ENCODE measurements at regions not wholly inside any gene's neighbourhood (a gene's known extent, or its start where the extent isn't known, plus 50 kb on each side); places are given as distances from the start of the nearest gene placed in this dataset.

- TF ChIP-seq CTCF (IDR thresholded peaks at IDR 0.05) (no peak), CHD2 (IDR thresholded peaks at IDR 0.05; ENCODE audit: low read length, partially characterized antibody) (no peak), EP300 (IDR thresholded peaks at IDR 0.05; ENCODE audit: borderline replicate concordance in 1 of 2, low read depth in 1 of 2, low read length in 1 of 2) (no peak), MXI1 (IDR thresholded peaks at IDR 0.05; ENCODE audit: low read depth, low read length) (no peak), FOSL2 (IDR thresholded peaks at IDR 0.05; ENCODE audit: borderline replicate concordance, low read depth) (no peak), GATA2 (CRISPR knock-in tag; IDR thresholded peaks at IDR 0.05) (no peak), POLR2AphosphoS5 (IDR thresholded peaks at IDR 0.05; ENCODE audit: low read depth, low read length) (no peak), RAD21 (IDR thresholded peaks at IDR 0.05; ENCODE audit: low read length) (no peak), PBX3 (IDR thresholded peaks at IDR 0.05) (no peak), EZH2phosphoT487 (IDR thresholded peaks at IDR 0.05; ENCODE audit: borderline replicate concordance, low read depth) (no peak)
Measured at GRCh38 chr4:79848329-79848728, 224.7 kb downstream of the ANTXR2 start.

Data from SK-N-SH (cell line).